ENCODE measurements at regions not wholly inside any gene's neighbourhood (a gene's known extent, or its start where the extent isn't known, plus 50 kb on each side); places are given as distances from the start of the nearest gene placed in this dataset.

DNA sequence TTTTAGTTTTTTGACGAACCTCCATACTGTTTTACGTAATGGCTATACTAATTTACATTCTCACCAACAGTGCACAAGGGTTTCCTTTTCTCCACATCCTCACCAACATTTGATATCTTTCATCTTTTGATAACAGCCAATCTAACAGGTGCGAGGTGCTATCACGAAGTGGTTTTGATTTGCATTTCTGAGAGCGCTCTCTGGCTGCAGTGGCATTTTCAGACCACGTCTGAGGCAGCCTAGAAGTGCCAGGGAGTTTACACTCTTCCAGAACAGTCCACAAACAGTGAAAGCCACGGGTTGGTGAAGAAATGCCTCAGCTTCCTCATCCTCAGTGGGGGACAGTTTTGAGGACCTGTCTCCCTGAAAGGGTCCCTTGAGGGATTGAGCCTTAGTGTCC, 471.0 kb downstream of the BCOR start:
- no peak for DNase-seq

DNA sequence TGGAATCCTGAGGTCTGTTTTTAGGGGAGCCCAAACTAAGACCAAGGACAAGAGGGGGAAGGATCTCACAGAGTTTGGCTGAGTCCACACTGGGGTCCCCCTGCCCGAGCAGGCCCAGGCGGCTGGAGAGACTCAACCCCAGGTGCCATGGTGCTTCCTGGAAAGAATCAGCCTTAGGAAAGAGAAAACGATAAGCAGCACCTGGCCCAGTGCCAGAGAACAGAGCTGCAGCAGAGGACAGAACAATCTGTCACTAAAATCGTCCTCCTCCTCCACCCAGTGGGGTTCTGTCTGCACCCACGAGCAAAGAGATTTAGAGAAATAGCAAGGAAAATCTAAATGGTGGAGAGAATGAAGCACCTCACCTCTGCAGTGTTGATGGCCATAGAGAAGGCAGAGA, 470.5 kb downstream of the BCOR start:
- DNase-seq = no peak

DNA sequence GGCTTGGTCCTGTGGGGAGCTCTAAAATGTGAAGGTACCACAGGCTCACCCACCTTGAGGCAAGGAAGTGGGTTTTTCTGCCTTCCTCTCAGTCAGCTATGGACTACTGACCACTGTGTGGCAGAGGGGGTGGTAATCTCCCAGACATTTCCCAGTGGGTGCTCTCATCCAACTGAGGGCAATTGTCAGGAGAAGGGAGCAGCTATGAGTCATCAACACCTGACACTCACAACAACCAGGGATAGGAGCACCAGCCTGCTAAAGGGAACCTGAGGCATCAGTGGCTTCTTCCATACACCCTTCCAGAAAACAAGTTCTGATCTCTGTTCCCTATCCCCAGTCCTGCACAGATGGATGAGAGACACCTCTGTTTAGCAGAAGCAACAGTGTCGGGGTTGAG, 468.8 kb downstream of the BCOR start:
- DNase-seq = no peak

DNA sequence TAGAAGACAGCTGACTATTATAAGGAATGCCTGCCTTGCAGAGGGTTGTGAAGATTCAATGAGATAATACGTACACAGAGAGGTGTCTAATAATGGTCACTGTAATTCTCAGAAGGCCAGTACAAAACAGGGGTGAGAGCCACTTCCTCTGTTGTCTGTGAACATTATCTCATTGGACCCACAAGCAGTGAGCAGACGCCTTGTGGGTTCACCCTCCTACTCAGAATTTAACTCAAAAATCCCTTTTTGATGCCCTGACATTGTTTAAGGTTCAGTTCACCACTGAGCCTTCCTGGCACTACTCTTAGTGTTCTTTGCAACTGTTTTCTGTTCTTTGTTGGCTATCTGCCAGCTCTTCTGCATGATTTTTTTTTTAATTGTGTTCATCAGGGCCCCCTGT, 467.4 kb downstream of the BCOR start:
- DNase-seq = no peak

DNA sequence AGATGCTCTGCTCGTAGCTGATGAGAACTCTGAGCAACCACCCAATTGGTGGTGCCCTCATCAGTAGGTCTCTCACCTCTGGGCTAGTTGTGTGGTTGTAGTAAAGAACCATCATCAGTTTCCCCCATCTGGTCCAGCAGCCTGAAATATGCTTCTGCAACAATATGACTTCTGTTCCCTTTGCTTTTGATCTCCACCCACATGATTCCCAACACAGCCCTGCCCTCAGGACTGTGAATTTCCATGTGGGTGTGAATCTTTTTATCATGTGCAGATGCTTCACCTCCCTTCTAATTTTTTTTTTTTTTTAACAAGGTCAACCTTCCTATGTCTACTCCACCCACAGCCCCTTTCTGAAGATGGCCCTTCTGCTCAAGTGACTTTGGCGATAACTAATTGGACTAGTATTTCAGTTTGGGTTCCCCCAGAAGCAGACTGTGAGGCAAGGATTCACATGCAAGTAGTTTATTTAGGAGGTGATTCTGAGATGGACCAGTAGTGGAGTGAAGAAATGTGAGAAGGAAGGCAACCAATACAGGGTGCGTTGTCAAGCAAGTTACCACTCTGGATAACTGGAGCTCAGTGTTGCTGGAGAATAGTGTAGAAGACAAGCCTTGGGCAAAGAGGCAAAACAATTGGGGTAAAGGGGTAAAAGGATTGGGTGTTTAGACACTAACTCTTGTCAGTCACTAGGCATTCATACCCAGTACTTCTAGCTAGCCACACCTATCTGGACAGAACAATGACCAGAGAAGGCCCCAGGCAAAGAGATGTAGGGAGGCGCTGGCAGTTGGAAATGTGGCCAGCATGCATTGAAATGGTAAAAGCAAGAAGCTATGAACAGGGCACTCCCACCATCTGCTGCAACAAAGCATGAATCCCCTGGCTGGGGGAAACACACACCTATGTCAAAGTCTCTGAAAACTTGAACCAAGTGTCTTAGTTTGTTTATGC, 466.2 kb downstream of the BCOR start:
- no peak for DNase-seq

DNA sequence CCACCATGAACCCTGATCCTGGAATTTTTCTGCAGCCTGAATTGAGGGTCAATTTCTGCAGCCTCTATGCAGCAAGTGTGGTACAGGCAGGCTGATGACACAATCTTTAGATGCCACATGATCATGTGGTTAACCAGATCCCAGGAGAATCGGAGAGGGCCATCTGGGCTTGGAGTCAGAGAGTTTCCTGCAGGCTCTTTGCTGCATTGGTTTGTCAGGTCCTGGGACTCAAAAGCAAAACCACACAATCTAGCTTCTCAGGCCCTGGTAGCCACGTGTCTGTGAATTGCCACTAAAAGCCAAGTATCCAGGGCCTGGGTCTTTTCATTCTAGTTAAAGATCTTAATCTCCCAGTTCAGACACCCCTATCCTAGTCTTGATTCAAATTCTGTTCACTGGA, 464.5 kb downstream of the BCOR start:
- DNase-seq = no peak

DNA sequence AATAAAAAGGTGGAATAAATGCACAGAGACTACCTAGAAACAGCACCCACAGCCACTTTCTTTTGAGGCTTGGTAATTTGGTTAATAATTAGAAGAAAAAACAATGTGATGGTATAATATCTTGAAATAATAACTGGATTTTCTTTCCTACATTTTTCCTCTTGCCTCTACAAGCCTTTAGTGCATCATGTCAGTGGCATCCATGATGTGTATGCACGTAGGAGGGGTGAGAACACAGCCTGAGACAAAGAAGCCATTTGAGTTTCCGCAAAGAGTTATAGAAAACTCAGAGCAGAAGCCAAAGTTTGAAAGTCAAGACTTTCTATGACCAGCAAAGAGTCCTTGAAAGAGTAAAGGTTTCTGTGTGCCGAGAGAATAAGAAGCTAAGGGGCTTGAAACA, 461.3 kb downstream of the BCOR start:
- DNase-seq = no peak

DNA sequence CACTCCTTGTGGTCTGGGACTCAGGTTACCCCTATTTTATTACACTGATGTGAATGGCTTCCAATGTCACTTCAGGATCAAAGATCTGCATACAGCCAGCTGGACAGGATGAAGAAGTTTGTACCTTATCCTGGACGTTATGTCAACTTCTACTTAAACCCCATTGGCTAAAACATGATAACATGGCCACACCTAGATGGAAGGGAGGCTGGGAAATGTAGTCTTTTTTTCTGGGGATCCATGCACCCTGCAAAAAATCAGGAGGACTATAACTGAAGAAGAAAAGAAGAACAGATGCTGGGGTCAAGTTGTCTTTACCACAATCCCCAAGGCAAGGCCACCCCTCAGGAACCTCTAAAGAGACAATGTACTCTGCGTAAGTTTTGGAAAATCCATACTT, 459.2 kb downstream of the BCOR start:
- no peak for DNase-seq

DNA sequence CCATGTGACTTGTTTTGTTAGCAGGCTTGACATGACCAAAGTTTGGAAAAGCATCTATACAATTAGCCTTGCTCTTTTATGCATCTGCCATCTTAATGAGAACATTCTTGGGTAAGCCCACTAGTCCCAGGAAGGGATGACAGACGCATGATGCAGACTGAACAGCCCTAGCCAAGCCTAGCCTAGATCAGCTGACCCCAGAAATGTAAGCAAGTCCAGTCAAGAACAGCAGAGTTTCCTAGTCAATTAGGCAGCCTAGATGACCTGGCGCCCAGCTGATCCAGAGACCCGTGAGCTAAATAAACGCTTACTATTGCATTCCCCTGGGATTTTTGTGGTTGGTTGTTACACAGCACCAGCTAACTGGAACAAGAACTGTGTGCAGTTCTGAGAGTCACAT, 457.9 kb downstream of the BCOR start:
- DNase-seq = no peak

DNA sequence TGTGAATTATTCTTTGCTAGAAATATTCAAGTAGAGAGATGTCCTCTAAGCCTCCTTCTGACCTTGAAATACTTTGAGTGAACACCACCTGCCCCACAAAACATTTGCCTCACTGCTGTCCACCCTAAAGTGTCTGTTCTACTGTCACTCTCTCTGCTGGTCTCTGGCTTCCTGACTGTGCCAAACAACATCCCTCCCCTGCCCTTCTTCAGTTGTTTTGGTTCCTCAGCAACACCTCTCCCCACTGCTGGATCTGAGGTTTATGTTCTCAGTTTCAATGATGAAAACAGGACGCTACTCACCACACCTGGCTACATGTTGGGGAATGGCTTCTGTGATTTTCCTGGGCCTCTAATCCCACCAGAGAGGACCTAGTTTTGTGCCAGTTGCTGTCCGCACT, 456.9 kb downstream of the BCOR start:
- DNase-seq = no peak

DNA sequence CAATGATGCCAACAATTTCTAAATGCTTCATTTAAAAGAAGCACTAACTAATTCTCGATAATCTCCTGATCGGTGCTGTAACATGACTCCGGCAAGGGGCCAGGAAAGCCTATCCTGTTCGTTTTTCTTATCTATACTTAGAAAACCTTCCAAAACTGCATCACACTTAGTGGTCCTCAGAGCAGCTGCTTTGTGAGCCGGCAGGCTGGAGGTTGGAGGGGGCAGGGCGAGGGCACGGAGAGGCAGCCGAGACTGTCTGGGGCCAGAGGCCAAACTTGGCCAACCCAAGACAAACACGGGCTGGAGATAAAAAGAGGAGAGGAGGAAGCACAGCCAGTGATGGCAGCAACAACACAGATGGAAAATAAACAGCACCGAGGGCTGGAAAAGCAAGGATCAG, 455.7 kb downstream of the BCOR start:
- DNase-seq = no peak

DNA sequence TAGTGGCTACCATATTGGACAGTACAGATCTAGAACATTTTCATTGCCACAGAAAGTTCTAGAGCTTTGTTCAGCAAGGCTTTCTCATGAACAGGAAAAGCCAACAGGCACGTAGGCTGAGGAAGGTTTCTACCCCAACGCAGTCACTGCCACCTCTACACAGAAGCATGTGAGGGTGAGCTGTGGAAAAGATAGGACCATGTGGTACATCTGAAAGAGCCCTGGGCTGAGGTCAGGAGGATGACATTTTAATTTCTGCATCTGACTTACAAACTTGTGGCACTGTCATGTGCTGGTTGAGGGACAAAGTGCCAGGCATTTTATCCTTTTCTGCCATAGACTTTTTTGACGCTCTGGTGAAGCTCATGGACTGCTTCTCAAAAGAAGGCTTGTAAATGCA, 454.2 kb downstream of the BCOR start:
- DNase-seq = no peak

DNA sequence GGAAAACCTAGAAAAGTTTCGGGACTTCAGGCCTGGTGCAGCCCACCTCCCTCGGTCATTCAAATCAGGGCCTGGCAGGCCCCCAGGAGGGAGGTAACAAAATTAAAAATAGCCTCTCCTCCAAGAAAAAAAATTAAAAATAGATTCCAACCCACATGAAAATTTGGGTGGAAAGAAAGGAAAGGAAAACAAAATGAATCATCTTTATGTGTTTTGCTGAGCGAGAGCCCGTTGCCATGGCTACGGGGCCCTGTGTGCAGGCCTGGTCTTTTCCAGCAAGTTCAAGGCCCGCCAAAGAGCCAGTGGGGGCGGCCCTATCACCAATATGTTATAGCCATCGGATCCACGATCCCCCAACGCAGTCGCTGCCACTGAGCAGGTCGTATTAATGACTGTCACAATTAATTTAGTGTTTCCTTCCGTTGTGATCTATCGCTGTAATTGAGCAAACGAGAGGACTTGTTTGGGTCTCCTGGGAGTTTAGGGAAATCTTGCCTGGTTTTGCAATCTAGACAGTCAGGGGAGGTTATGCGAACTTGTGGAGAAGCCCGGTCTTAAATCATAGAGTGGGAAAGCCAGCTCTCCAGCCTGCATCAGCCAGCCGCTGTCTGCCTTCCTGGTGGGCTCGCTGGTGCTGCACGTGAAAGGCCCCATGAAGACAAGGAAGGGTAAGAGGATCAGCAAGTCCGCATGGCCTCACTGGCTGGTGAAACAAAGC, 452.4 kb downstream of the BCOR start:
- peak in 1 of 51 donors; percentile 0 for DNase-seq

DNA sequence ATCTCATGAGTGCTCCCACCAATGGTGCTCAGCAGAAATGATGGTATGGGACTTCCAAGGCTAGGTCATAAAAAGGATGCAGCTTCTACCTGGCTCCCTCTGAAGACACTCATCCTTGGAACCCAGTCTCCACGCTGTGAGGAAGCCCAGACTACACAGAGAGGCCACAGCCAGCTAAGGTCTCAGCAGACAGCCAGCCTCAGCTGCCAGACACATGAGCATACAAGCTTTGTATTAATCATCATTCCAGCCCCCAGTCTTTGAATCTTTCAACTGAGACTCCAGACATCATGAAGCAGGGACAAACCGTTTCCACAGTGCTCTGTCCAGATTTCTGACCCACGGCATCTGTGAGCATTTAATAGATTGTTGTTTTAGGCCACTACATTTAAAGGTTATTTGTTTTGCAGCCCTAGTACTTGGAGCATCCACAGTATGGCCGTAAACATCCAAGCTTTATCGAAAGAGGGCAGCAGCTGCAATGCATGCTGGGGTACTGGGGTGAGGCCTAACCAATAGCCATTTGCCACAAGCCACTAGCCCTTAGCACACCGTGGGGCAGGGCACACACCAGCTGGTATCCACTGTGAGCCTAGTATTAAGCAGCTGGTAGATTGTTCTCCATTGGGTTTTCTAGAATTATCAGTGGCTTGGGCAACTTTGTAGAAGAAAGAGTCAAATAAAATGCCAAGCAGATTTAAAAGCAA, 449.1 kb downstream of the BCOR start:
- DNase-seq = no peak

DNA sequence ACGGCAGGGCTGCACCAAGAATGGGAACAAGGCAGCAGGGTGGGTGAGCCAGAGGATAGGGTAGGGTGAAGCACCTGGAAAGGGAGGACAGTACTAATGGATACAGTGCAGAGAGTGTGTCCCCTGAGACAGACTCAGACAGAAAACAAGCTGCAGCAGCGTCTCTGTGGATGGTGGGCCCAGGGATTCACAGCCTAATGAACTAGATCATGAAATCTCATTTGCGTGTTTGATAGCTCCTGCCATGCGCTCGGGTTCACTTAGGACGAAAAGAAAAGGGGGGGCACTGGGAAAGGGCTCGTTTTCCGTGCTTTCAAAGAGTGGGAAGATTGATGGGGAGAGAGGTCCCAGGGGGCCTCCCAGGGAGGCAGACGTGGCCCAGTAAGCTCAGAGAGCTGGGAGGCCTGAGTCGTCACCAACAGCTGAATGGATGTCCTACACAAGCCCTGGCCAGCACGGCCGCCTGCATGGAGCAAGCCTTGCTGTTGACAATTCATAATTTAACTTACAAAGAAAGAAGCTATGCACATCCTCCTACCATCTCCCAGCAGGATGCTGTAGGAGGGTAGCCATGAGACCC, 446.9 kb downstream of the BCOR start:
- DNase-seq = no peak

DNA sequence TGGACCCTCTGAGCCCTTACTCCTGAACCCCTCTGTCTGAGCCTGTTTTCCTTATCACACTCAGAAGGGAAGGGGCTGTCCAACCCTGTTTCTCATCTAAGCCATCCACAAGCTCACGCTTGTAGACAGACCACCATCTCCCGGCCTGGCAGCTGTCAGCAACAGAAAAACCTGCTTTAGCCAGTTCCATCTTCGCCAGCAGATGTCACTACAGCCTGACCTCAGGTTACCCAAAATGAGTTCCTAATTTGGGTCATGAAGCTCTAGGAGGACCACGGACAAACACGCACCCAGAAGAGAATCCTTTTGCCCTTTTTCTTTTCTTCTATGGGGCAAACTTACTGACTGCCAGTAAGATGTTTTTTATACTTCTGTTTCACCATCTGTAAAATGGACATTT, 445.4 kb downstream of the BCOR start:
- DNase-seq = peak in 11 of 51 donors; percentile 0 to 26 (median 5)

DNA sequence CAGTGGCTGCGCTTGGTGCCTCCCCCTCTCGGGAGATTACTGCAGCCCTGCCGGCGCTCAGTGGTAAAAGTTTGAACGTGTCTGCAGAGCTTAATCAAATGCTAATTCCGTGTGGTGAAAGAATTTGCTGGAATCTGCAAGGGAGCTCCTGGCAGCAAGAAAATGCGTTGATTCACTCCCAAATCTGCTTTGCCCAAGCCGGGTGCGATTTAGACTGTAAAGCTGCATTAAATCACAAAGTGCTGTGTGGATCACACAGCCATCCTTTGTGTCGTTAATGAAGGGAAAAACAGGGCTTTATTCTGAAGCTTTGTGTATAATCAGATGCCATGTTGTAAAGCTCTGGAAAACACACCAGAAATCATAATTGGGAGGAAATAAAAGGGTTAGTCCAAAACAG, 444.1 kb downstream of the BCOR start:
- peak in 35 of 51 donors; percentile 4 to 79 (median 29) for DNase-seq

DNA sequence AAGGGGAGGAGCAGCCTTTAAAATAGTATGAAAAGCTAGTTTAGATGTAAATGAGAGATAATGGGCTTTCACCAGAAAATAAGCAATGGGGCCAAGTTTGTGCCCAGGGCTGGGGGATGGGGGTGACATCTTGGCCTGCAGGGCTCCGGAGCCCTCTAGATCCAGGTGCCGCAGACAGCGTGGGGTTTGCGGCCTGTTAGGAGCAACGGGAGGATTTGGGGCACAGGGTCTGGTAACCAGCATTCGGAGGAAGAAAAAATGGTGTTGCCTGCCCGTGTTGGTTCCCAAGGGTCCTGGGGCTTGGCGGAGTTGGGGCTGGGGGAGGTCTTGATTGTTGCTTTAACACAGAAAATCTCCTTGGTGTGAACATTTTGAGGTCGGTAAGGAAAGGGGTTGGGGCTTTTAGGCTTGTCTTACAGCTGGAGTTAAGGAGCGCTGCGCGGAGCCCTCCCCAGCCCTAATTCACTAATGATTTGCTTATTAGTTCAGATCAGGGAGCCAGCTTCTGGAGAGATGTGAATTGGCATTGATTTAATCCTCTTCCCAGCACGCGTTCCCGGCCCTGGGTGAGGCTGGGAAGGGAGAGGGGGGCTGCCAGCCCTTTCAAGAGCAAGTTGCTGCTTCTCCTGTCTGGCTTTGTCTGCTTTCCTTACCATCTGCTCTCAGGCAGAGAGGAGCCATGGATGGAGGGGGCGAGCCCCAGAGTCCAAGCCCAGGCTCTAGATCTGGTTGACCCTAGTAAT, 443.4 kb downstream of the BCOR start:
- peak in 6 of 51 donors; percentile 0 to 30 (median 6) for DNase-seq

DNA sequence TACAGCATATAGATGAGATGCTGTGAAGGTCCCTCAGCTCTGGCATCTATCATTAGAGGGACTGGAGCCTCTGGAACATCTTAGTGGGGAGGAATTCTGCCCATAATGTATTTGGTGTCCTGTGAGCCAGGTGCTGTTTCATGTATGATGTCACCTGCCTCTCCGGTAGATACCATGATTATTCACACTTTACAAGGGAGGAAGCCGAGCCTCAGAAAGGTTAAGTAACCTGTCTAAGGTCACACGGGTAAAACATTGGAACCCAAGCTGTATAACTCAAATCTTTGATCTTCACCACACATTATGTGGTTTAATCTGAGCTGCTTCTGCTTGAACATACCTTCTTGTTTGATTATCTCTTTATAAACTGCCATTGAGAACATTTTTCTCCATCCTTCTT, 442.8 kb downstream of the BCOR start:
- DNase-seq = no peak

DNA sequence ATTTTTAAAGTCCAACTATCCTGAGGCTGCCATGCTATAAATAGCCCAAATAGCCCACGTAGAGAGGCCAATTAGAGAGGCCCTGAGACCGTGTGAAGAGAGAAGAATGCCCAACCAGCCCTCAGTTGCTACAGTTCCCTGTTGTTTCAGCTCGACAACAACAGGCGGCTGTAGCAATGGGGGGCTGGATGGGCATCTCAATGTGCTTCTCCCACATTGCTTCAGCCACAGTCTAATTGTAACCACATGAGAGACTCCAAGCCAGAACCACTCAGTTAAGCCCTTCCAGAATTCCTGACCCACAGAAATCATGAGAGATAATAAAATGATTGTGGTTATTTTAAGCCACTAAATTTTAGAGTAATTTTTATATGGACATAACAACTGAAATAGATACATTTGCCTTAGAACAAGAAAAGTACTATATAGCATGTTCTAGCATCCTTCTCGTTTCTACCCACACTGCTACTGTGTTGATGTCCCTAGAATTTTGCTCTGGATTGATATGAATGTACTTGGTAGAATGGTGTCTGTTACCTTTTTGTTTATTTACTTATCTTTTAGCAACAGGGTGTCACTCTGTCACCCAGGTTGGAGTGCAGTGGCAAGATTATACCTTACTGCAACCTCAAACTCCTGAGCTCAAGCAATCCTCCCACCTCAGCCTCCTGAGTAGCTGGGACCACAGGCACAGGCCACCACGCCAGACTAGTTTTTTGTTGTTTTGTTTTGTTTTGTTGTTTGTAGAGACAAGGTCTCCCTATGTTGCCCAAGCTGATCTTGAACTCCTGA, 436.4 kb downstream of the BCOR start:
- no peak for DNase-seq
